KOPT-K1 (cell line): ENCODE measurements at regions not wholly inside any gene's neighbourhood (a gene's known extent, or its start where the extent isn't known, plus 50 kb on each side); places are given as distances from the start of the nearest gene placed in this dataset.

Experiments used
- H3K27ac ChIP-seq: fragments of 200-600 bp; sonication (generic); 2 replicates; pipeline ENCODE4 v1.5.1; 2016; ENCODE audit warnings: antibody characterized with exemption, mild to moderate bottlenecking, low read depth, low read length; ENCODE audit not compliant: poor library complexity, severe bottlenecking
- H3K36me3 ChIP-seq: fragments of 200-600 bp; sonication (generic); 2 replicates; pipeline ENCODE4 v1.5.1; 2017; ENCODE audit warnings: antibody characterized with exemption, mild to moderate bottlenecking, low read length, moderate library complexity; ENCODE audit not compliant: insufficient read depth
- H3K9me3 ChIP-seq: fragments of 200-600 bp; sonication (generic); 2 replicates; pipeline ENCODE4 v1.5.1; 2017; ENCODE audit warnings: antibody characterized with exemption, low read length, mild to moderate bottlenecking; ENCODE audit not compliant: insufficient read depth, poor library complexity, severe bottlenecking

DNA sequence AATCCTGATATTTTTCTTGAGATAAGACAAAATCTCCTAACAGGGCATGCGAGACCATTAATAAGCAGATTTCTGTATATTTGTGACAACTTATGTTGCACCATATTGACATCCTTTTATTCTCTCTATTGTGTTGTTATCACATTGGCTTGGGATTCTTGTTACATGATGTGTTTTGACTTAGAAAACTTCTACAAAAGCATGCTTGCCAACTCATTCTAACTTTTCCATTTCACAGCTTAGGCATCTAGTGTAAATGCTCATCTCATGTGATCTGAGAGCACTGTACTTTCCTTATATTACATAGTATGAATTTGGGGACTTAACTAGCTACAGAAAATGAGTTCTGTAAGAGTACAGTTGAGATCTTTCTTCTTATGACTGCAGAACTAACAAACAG is 1040.7 kb upstream of the ADGRB3 start:
- no peak overlapping the region for H3K27ac ChIP-seq
- H3K9me3 ChIP-seq: no peaks in the 10 kb centered on the region
- H3K36me3 ChIP-seq: no peaks in the 10 kb centered on the region

DNA sequence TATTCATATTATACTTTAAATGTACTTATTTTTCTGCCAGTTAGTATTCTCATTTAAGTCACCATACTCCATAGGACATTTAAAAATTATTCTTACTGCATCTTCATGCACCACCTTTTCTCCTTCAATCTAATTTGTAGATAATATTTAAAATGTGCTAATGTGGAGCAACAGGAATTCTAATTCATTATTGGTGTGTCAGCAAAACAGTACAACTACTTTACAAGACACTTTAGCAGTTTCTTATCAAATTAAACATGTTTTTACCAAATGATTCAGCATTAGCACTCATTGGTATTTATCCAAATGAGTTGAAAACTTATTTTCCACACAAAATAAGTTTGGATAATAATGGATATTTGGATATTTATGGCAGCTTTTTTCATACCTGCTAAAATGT is 1041.8 kb upstream of the ADGRB3 start:
- Histone ChIP-seq H3K27ac (no peak overlapping the region), H3K9me3 (no peaks in the 10 kb centered on the region), H3K36me3 (no peaks in the 10 kb centered on the region)

DNA sequence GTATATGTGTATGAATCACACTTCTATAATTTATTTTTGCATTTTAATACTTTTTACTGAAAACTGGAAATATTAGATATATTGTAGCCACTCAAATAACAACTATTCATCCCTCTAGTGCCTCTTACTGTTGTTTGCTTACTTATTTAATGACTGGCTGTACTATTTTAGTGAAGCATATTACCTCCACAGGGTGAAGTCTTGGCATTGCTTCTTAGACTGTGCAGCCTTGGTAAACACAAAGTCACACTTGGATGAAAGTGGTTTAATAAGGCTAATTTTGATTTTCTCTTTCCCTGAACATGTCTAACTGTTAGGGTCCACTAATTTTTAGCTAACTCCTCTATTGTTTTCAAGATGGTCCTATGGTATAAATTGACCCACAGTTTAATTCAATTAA is 1043.2 kb upstream of the ADGRB3 start:
- no peak overlapping the region for H3K27ac ChIP-seq
- no peaks in the 10 kb centered on the region for H3K9me3 ChIP-seq
- H3K36me3 ChIP-seq: no peaks in the 10 kb centered on the region

DNA sequence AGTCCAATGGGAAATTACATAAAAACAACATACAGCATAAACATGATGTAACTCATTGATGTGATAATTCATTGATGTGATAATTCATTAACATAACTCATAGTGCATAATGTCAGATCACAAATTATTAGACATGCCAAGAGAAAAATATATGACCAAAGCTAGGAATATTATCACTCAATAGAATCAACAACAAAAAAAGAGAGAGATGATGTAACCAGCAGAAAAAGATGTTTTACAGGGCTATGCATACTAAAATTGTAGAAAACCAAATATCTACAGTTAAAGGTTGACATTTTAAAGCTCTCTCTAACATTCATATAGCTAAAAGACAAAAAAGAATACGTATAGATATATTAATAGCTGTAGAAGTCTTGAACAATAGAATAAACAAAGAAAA is 1067.2 kb upstream of the ADGRB3 start:
- Histone ChIP-seq H3K9me3 (no peaks in the 10 kb centered on the region), H3K36me3 (no peaks in the 10 kb centered on the region)

DNA sequence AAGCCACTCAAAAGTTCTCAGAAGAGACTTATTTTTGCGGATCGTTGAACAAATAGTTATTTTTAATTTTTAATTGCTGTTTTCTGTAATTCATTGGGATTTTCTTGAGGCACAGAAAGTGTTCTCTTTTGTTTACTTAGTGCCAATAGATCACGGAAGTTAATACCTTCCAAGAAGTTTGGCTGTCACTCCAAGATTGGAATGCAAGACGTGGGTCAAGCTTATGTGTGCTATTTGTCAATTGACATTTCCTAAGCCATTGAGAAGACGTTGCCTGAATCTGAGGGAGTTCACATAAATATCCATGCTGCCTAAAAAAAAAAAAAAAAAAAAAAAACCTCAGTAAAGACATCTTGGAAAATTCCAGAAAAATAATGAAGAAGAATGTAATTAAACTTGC is 1071.4 kb upstream of the ADGRB3 start:
- no peaks in the 10 kb centered on the region for H3K36me3 ChIP-seq
- H3K9me3 ChIP-seq: no peaks in the 10 kb centered on the region
- H3K27ac ChIP-seq: no peak overlapping the region

More for the DNA sequence above, 1067.2 kb upstream of the ADGRB3 start:
- no peak overlapping the region for H3K27ac ChIP-seq

DNA sequence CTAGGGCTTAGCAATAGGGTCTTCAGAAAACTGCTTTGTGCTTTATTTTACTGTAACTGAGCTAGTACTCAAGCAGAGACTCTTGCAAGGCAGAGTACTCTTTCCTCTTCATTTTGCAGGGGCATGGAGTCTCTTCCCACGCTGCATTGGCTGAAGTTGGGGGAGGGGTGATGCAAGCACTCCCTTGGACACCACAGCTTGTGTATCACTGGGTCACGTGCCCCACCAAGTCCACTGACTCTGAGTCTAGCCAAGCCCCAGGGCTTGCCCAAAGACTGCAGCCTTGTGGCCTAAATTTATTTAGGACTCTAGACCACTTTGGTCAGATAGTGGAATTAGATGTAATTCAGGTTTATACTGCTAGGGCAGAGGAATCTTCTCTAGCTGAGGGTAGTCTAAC is 1075.0 kb upstream of the ADGRB3 start:
- Histone ChIP-seq H3K36me3 (no peaks in the 10 kb centered on the region), H3K9me3 (no peaks in the 10 kb centered on the region), H3K27ac (no peak overlapping the region)

DNA sequence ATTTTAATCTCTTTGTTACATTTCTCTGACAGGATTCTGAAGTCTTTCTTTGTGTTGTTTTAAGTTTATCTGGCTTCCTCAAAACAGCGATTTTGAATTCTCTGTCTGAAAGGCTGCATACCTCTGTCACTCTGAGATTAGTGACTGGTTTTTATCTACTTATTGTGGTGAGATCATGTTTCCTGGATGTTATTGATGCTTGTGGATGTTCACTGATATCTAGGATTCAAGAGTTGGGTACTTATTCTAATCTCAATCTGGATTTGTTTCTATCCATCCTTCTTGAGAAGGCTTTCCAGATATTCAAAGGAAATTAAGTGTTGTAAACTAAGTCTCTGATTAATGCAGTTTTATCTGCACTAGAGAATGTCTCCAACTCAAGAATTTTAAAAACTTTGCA is 1076.1 kb upstream of the ADGRB3 start:
- H3K9me3 ChIP-seq: no peaks in the 10 kb centered on the region
- no peaks in the 10 kb centered on the region for H3K36me3 ChIP-seq
- no peak overlapping the region for H3K27ac ChIP-seq

DNA sequence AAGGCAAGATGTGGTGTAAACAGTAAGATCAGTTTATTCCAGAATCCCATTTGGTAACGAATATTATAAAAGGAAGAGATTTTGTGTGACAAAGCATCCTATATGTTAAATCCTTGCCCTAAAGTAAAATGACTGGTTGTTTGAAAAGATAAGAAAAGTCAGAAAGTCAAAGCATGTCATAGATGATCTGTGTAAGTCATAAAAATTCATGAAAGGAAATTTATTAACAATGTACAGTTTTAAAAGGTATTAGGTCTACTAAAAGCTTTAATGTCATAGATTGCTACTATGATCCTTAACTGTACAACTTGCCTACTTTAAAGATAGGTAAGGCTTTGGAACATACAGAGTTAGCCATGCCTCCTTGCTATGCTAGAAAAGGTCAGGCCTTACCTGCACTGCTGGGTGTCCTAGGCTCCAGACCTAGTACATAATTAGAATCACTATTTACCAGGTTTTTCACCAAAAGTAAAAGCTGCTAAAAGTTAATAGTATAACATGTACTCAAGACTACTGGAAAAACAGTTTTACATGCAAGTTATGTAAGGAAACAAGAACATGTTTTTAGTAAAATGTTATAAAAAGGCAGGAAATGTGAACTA is 1090.1 kb upstream of the ADGRB3 start:
- H3K27ac ChIP-seq: no peak overlapping the region
- H3K36me3 ChIP-seq: no peaks in the 10 kb centered on the region
- peaks cover 16% of the 10 kb centered on the region for H3K9me3 ChIP-seq

DNA sequence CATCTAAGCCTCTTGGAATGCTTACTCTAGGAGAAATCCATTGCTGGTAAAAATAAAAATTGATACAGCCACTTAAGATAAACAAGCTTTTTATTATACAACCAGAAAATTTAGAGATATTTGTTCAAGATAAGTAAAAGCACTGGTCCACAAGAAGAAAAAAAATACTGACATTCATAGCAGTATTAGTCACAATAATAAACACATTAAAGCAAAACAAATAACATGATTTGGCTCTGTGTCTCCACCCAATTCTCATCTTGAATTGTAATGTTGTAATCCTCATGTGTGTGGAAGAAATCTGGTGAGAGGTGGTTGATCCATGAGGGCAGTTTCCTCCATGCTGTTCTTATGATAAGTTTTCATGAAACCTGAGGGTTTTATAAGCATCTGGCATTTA is 1093.5 kb upstream of the ADGRB3 start:
- H3K36me3 ChIP-seq: no peaks in the 10 kb centered on the region
- H3K27ac ChIP-seq: no peak overlapping the region
- H3K9me3 ChIP-seq: peaks cover 16% of the 10 kb centered on the region

DNA sequence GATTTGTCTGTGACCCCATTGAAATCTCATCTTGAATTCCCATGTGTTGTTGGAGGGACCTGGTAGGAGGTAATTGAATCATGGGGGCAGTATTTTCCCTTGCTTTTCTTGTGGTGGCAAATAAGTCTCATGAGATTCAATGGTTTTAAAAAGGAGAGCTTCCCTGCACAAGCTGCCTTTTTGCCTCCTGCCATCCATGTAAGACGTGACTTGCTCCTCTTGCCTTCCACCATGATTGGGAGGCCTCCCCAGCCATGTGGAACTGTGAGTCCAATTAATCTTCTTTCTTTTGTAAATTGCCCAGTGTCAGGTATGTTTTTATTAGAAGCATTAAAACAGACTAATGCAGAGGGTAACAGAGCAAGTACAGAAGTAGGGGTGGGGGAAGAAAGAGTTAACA is 1097.0 kb upstream of the ADGRB3 start:
- no peaks in the 10 kb centered on the region for H3K36me3 ChIP-seq
- H3K27ac ChIP-seq: no peak overlapping the region
- H3K9me3 ChIP-seq: no peaks in the 10 kb centered on the region

DNA sequence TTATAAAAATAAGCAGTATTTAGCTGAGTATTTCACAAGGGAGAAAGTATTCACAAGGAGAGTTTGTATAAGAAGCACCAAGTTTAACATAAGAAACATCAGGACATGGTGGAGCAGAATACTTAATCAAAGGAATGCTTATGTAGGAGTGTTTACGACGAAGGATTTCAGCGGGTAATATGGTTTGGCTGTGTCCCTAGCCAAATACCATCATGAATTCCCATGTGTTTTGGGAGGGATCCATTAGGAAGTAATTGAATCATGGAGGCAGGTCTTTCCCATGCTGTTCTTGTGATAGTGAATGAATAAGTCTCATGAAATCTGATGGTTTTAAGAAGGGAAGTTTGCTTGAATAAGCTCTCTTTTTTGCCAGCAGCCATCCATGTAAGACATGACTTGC is 1099.1 kb upstream of the ADGRB3 start:
- H3K36me3 ChIP-seq: no peaks in the 10 kb centered on the region
- H3K9me3 ChIP-seq: no peaks in the 10 kb centered on the region
- no peak overlapping the region for H3K27ac ChIP-seq

DNA sequence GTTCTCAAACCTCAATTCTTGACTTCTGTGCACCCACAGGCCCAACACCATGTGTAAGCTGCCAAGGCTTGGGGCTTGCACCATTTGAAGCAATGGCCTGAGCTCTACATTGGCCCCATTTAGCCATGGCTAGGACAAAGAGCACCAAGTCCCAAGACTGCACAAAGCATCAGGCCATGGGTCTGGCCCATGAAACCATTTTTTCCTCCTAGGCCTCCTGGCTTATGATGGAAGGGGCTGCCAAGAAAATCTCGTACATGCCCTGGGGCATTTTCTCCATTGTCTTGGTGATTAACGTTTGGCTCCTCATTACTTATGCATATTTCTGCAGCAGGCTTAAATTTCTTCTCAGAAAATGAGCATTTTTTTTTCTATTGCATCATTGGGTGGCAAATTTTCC is 1128.7 kb upstream of the ADGRB3 start:
- peaks cover 4% of the 10 kb centered on the region for H3K9me3 ChIP-seq
- H3K27ac ChIP-seq: no peak overlapping the region
- no peaks in the 10 kb centered on the region for H3K36me3 ChIP-seq

DNA sequence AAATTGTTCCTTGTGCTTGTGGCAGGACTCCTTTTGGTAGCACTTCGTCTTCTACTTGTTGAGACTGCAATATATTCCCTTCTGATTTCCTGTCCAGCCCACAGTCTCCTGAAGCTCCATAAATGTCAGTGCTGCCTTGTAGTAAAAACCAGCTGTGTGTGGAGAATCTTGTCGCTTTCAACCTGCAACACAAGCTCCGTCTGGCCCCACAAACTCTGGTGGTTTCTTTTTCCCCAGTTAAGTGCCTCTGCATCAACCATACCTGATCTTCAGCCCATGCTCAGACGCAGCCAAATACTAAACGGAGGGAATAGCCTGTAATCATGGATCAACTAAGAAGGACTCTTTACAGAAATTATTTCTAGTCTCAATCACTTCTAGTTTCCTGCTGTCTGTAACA is 1133.3 kb upstream of the ADGRB3 start:
- Histone ChIP-seq H3K36me3 (no peaks in the 10 kb centered on the region), H3K9me3 (peaks cover 4% of the 10 kb centered on the region), H3K27ac (no peak overlapping the region)

DNA sequence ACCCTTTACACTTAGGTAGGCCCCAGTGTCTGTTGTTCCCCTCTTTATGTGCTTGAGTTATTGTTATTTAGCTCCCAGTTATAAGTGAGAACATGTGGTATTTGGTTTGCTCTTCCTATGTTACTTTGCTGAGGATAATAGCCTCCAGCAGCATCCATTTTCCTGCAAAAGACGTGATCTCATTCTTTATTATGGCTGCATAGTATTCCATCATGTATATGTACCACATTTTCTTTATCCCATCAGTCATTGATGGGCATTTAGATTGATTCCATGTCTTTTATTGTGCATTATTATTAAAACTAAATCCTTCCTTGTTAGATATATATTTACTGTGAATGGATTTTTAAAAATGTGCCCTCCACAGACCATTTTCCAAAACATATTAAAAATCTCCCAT is 1137.3 kb upstream of the ADGRB3 start:
- Histone ChIP-seq H3K36me3 (no peaks in the 10 kb centered on the region), H3K9me3 (no peaks in the 10 kb centered on the region), H3K27ac (no peak overlapping the region)

DNA sequence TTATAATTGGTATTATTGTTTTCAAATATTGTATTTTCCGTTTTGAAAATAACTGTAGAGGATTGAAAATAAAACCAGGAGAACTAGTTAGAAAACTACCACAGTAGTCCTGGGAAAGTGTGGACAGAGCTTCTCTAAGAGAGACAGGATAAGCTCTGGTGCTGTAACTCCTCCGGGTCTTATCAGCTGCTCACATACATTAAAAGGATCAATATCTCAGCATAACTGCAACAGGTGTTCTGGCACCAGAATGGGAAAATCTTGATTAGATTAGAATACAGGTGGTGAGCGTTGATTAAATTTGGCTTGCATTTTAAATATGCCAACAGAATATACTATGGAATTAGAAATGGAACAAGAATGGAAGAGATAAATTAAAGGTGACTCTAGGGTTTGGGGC is 1138.9 kb upstream of the ADGRB3 start:
- Histone ChIP-seq H3K27ac (no peak overlapping the region), H3K9me3 (no peaks in the 10 kb centered on the region), H3K36me3 (no peaks in the 10 kb centered on the region)

DNA sequence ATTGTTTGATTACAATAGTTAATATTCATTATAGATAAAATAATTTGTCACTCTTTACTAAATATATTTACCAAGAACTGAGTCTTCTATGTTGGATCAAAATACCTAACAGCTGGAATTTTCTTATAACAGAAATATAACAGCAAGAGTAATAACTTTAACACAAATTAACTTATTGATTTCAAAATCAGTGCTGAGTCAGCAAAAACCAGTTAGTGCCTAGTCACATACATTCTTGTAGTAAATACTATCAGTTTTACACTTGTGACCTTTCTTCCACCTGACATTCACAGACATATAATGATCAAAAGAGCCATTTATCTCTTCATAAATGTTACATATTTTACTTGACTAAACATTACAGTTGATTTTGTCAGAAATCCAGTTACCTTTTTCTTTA is 1141.4 kb upstream of the ADGRB3 start:
- H3K36me3 ChIP-seq: no peaks in the 10 kb centered on the region
- no peaks in the 10 kb centered on the region for H3K9me3 ChIP-seq
- no peak overlapping the region for H3K27ac ChIP-seq

DNA sequence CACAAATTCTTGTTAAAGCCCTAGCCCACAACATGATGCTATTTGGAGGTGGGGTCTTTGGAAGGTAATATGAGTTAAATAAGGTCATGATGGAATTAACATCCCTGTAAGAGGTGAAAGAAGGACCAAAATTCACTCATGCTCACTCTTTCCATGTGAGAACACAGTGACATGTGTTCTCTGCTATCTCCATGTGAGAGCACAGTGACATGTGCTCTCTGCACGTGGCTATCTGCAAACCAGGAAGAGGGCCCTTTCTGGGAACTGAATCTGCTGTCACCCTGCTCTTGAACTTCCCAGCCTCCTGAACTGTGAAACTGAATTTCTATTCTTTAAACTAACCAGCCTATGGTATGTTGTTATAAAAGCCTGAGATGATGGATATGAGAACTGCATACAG is 1159.4 kb upstream of the ADGRB3 start:
- H3K36me3 ChIP-seq: no peaks in the 10 kb centered on the region
- H3K27ac ChIP-seq: no peak overlapping the region
- no peaks in the 10 kb centered on the region for H3K9me3 ChIP-seq
